Kidney (tissue), 13 donors: ENCODE measurements at regions not wholly inside any gene's neighbourhood (a gene's known extent, or its start where the extent isn't known, plus 50 kb on each side); places are given as distances from the start of the nearest gene placed in this dataset.

Experiments used
- DNase-seq, 5 donors: peaks; one replicate each; pipeline ENCODE4 v3.0.0-alpha.2; 2013 to 2020
- FAIRE-seq: peaks from 2 replicates; lab custom pipeline; 2012; peaks lifted over from hg19 to GRCh38; lab: Jason Lieb, UNC
- H3K27ac ChIP-seq, 2 donors: one replicate each; pipeline ENCODE4 v1.7.0; 2013; ENCODE audit warnings: low read depth in 2 of 2, low read length in 2 of 2, inconsistent platforms in 1 of 2
- H3K27me3 ChIP-seq: one replicate; pipeline ENCODE4 v1.7.1; 2013; ENCODE audit warnings: low read length, inconsistent platforms; ENCODE audit not compliant: control insufficient read depth, insufficient read depth
- H3K36me3 ChIP-seq, 3 donors: one replicate each; pipeline versions ENCODE4 v1.7.0 to v1.7.1; 2013; ENCODE audit warnings: low read length in 3 of 3, control low read depth in 1 of 3, inconsistent platforms in 1 of 3; ENCODE audit not compliant: insufficient read depth in 3 of 3, control insufficient read depth in 2 of 3
- H3K4me1 ChIP-seq, 3 donors: one replicate each; pipeline versions ENCODE4 v1.7.0 to v1.7.1; 2013; ENCODE audit warnings: low read length in 3 of 3, inconsistent platforms in 1 of 3, low read depth in 1 of 3; ENCODE audit not compliant: control insufficient read depth in 2 of 3, insufficient read depth in 2 of 3
- H3K4me3 ChIP-seq, 3 donors: one replicate each; pipeline versions ENCODE4 v1.7.0 to v1.8.1; 2013; ENCODE audit warnings: low read length in 3 of 3, control low read depth in 1 of 3, inconsistent platforms in 1 of 3
- H3K9ac ChIP-seq, 3 donors: one replicate each; pipeline versions ENCODE4 v1.7.0 to v1.7.1; 2013; ENCODE audit warnings: low read length in 3 of 3, control low read depth in 1 of 3, inconsistent platforms in 1 of 3
- H3K9me3 ChIP-seq, 3 donors: one replicate each; pipeline versions ENCODE4 v1.7.0 to v1.7.1; 2013; ENCODE audit warnings: low read length in 3 of 3, control low read depth in 1 of 3, inconsistent platforms in 1 of 3; ENCODE audit not compliant: control insufficient read depth in 2 of 3, insufficient read depth in 1 of 3
- CTCF ChIP-seq: IDR thresholded peaks from 3 replicates; pipeline ENCODE4 v1.5.1; 2012; ENCODE audit warnings: mild to moderate bottlenecking, moderate library complexity, borderline replicate concordance; ENCODE audit not compliant: insufficient read depth; ENCODE audit errors: extremely low read depth
- intact Hi-C: fragments of 100-400 bp; cut with DNase I; formaldehyde crosslinking; loops from one replicate; pipeline ENCODE4 v1.11.1; 2022
- donor health status: control.
- donor health status: control.
- donor health status: control.
- donor health status: control.
- donor health status: control.
- donor health status: DM: yes; HTN: yes; CAD: no.
- donor health status: Normal renal cell carcinoma (clear cell type).

GRCh38 chr2:6448893-6449292, 416.8 kb downstream of the CMPK2 start:
- H3K9me3 ChIP-seq = no peaks in the 10 kb centered on the region
- no peaks in the 10 kb centered on the region for H3K36me3 ChIP-seq
- FAIRE-seq = no peak
- no peaks in the 10 kb centered on the region for H3K27me3 ChIP-seq
- no peak overlapping the region for H3K9ac ChIP-seq
- H3K4me3 ChIP-seq = no peak overlapping the region
- no peak for DNase-seq
- TF ChIP-seq CTCF = no peak
- no peaks in the 10 kb centered on the region for H3K4me1 ChIP-seq
- H3K27ac ChIP-seq = no peak overlapping the region
- intact Hi-C loops = no loop called here

GRCh38 chr2:6449343-6449742, 416.4 kb downstream of the CMPK2 start:
- DNase-seq = no peak
- intact Hi-C loops = no loop called here
- Histone ChIP-seq H3K27me3 (no peaks in the 10 kb centered on the region), H3K4me1 (no peaks in the 10 kb centered on the region), H3K27ac (no peak overlapping the region), H3K9ac (no peak overlapping the region), H3K9me3 (peaks cover 0 to under 1% (median 0%) of the 10 kb centered on the region in 3 donors), H3K4me3 (no peak overlapping the region), H3K36me3 (no peaks in the 10 kb centered on the region)
- TF ChIP-seq CTCF = no peak
- FAIRE-seq = no peak

- H3K27me3 ChIP-seq = no peaks in the 10 kb centered on the region
- no peak overlapping the region for H3K27ac ChIP-seq
- H3K36me3 ChIP-seq = no peaks in the 10 kb centered on the region
- peaks cover 0 to 8% (median 0%) of the 10 kb centered on the region in 3 donors for H3K9me3 ChIP-seq
- FAIRE-seq (no peak), DNase-seq (no peak)
- H3K4me3 ChIP-seq = no peak overlapping the region
- no peak for TF ChIP-seq CTCF
- no peak overlapping the region for H3K9ac ChIP-seq
- H3K4me1 ChIP-seq = no peaks in the 10 kb centered on the region
- intact Hi-C loops = no loop called here
These were observed 412.8 kb downstream of the CMPK2 start for GRCh38 chr2:6452702-6453481.
